Activated CD8-positive, alpha-beta T cell treated with anti-CD3 and anti-CD28 coated beads for 36 hours (primary cell): ENCODE measurements at regions not wholly inside any gene's neighbourhood (a gene's known extent, or its start where the extent isn't known, plus 50 kb on each side); places are given as distances from the start of the nearest gene placed in this dataset.

Source experiments
- ATAC-seq: fragments of 200-7000 bp; cut with Tn5 transposase; one replicate; pipeline ENCODE4 v1.10.0; 2021; ENCODE audit warnings: mild to moderate bottlenecking, moderate library complexity
- CTCF ChIA-PET: fragments of 350-600 bp; sonication (Branson Sonifier 250); formaldehyde crosslinking; loops from one replicate; lab custom pipeline; 2021; ENCODE audit warnings: antibody characterized with exemption; lab: Charles Lee
- POLR2A ChIA-PET: fragments of 350-600 bp; sonication (Branson Sonifier 250); formaldehyde crosslinking; loops from one replicate; lab custom pipeline; 2021; ENCODE audit warnings: antibody characterized with exemption; lab: Charles Lee
- DNase-seq: peaks from one replicate; pipeline ENCODE4 v3.0.0-alpha.2; 2020
- H3K27ac Mint-ChIP-seq: one replicate; pipeline ENCODE4 v1.8.0; 2021; ENCODE audit warnings: mild to moderate bottlenecking, mixed read lengths
- H3K27me3 Mint-ChIP-seq: one replicate; pipeline ENCODE4 v1.8.0; 2021; ENCODE audit warnings: mixed read lengths
- H3K36me3 Mint-ChIP-seq: one replicate; pipeline ENCODE4 v1.8.0; 2021; ENCODE audit warnings: low read depth, mixed read lengths
- H3K4me1 Mint-ChIP-seq: one replicate; pipeline ENCODE4 v1.8.0; 2021; ENCODE audit warnings: low read depth, mixed read lengths
- H3K4me3 Mint-ChIP-seq: one replicate; pipeline ENCODE4 v1.8.0; 2021; ENCODE audit warnings: mild to moderate bottlenecking, moderate library complexity, mixed read lengths
- H3K9me3 Mint-ChIP-seq: one replicate; pipeline ENCODE4 v1.8.0; 2021; ENCODE audit warnings: mixed read lengths
- intact Hi-C: fragments of 100-400 bp; cut with micrococcal nuclease; formaldehyde crosslinking; loops from one replicate; pipeline ENCODE4 v1.10.0; 2022
- TF ChIP-seq, protein P1 (sequence below): fragments of 200-600 bp; IDR thresholded peaks from one replicate; pipeline ENCODE4 v1.8.0; 2022; ENCODE audit warnings: antibody characterized with exemption, mild to moderate bottlenecking

- ATAC-seq (no peak), DNase-seq (no peak)
- Mint-ChIP-seq H3K9me3 (peaks cover 3% of the 10 kb centered on the region), H3K4me3 (no peak overlapping the region), H3K27me3 (no peaks in the 10 kb centered on the region), H3K27ac (no peak overlapping the region), H3K36me3 (no peaks in the 10 kb centered on the region), H3K4me1 (no peaks in the 10 kb centered on the region)
- intact Hi-C loops, result no loop called here
- ChIA-PET CTCF (interaction anchor here (0.5 kb wide), 1 partner anchor 539 kb away, joined by 3 read pairs; no protein-coding TSS in a partner anchor), POLR2A (no interaction called here)
- TF ChIP-seq, protein P1, sequence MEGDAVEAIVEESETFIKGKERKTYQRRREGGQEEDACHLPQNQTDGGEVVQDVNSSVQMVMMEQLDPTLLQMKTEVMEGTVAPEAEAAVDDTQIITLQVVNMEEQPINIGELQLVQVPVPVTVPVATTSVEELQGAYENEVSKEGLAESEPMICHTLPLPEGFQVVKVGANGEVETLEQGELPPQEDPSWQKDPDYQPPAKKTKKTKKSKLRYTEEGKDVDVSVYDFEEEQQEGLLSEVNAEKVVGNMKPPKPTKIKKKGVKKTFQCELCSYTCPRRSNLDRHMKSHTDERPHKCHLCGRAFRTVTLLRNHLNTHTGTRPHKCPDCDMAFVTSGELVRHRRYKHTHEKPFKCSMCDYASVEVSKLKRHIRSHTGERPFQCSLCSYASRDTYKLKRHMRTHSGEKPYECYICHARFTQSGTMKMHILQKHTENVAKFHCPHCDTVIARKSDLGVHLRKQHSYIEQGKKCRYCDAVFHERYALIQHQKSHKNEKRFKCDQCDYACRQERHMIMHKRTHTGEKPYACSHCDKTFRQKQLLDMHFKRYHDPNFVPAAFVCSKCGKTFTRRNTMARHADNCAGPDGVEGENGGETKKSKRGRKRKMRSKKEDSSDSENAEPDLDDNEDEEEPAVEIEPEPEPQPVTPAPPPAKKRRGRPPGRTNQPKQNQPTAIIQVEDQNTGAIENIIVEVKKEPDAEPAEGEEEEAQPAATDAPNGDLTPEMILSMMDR, result no peak
These were observed 1141.8 kb downstream of the SI start for GRCh38 chr3:163936543-163936942.

GRCh38 chr3:163935411-163935810 is 1142.9 kb downstream of the SI start:
- TF ChIP-seq, protein P1, result no peak
- POLR2A ChIA-PET, result no interaction called here
- Mint-ChIP-seq H3K4me1 (no peaks in the 10 kb centered on the region), H3K27me3 (no peaks in the 10 kb centered on the region), H3K36me3 (no peaks in the 10 kb centered on the region), H3K4me3 (no peak overlapping the region), H3K9me3 (no peaks in the 10 kb centered on the region), H3K27ac (no peak overlapping the region)
- intact Hi-C loops, result no loop called here
- ATAC-seq (no peak), DNase-seq (no peak)
- CTCF ChIA-PET, result no interaction called here

DNA sequence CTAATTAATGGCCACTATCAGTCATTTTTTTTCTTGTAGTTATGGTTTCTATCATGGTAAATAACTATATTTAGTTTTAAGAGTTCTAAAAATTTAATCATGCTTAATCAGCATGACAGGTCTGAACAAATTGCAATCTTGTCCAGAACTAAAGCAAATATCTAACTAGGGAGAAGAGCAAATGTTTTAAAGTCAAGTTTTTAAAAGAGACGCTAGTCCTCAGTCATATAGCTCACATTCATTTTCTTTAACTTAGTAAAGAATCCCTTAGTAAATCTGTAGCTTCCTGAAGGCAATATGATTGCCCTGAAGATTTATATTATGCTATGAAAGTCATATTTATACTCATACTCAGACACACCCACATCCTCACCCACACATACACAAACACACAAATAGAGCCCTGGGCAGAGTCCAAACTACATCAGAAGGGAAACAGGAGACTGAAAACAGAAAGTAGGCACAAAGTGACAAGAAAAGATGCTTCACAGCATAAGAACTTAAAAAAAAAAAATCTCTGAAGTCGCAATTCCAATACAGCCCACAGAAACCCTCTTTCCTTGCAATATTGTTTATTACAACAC is 1149.1 kb downstream of the SI start:
- no peaks in the 10 kb centered on the region for H3K27me3 Mint-ChIP-seq
- intact Hi-C loops, result no loop called here
- POLR2A ChIA-PET, result no interaction called here
- no peak overlapping the region for H3K4me3 Mint-ChIP-seq
- TF ChIP-seq, protein P1, result no peak
- CTCF ChIA-PET, result no interaction called here
- peaks cover 1% of the 10 kb centered on the region for H3K9me3 Mint-ChIP-seq
- H3K36me3 Mint-ChIP-seq, result no peaks in the 10 kb centered on the region
- ATAC-seq, result no peak
- H3K4me1 Mint-ChIP-seq, result no peaks in the 10 kb centered on the region
- no peak for DNase-seq
- no peak overlapping the region for H3K27ac Mint-ChIP-seq

GRCh38 chr3:163927521-163927920 is 1150.8 kb downstream of the SI start:
- POLR2A ChIA-PET, result no interaction called here
- Mint-ChIP-seq H3K36me3 (no peaks in the 10 kb centered on the region), H3K27ac (no peak overlapping the region), H3K9me3 (peaks cover 1% of the 10 kb centered on the region), H3K27me3 (no peaks in the 10 kb centered on the region), H3K4me1 (no peaks in the 10 kb centered on the region), H3K4me3 (no peak overlapping the region)
- CTCF ChIA-PET, result no interaction called here
- TF ChIP-seq, protein P1, result no peak
- DNase-seq, result no peak
- ATAC-seq, result no peak
- intact Hi-C loops, result no loop called here

- ATAC-seq, result no peak
These were observed 1153.7 kb downstream of the SI start for GRCh38 chr3:163924600-163924999.

More at GRCh38 chr3:163924600-163924999, 1153.7 kb downstream of the SI start:
- Mint-ChIP-seq H3K9me3 (peaks cover 1% of the 10 kb centered on the region), H3K4me1 (no peaks in the 10 kb centered on the region), H3K4me3 (no peak overlapping the region), H3K27me3 (no peaks in the 10 kb centered on the region), H3K27ac (no peak overlapping the region), H3K36me3 (no peaks in the 10 kb centered on the region)
- ChIA-PET POLR2A (no interaction called here), CTCF (no interaction called here)
- no peak for DNase-seq
- intact Hi-C loops, result no loop called here
- TF ChIP-seq, protein P1, result no peak
